Effector memory CD8-positive, alpha-beta T cell (primary cell): ENCODE measurements at regions not wholly inside any gene's neighbourhood (a gene's known extent, or its start where the extent isn't known, plus 50 kb on each side); places are given as distances from the start of the nearest gene placed in this dataset.

Source experiments
- ATAC-seq: fragments of 150-1000 bp; cut with Tn5 transposase; replicated peaks from 2 replicates; pipeline ENCODE4 v1.10.0; 2021; ENCODE audit warnings: mild to moderate bottlenecking, moderate library complexity
- DNase-seq, 3 experiments: peaks; one replicate each; pipeline ENCODE4 v3.0.0; 2021
- H3K27ac Mint-ChIP-seq, 2 donors: one replicate each; pipeline ENCODE4 v1.8.0; 2022; ENCODE audit warnings: mild to moderate bottlenecking in 2 of 2, mixed read lengths in 2 of 2, moderate library complexity in 2 of 2
- H3K27me3 Mint-ChIP-seq, 2 donors: one replicate each; pipeline ENCODE4 v1.8.0; 2022; ENCODE audit warnings: mixed read lengths in 2 of 2
- H3K36me3 Mint-ChIP-seq: one replicate; pipeline ENCODE4 v1.8.0; 2022; ENCODE audit warnings: mild to moderate bottlenecking, moderate library complexity, mixed read lengths; ENCODE audit not compliant: insufficient read depth
- H3K4me1 Mint-ChIP-seq, 2 donors: one replicate each; pipeline ENCODE4 v1.8.0; 2022; ENCODE audit warnings: low read depth in 2 of 2, mixed read lengths in 2 of 2
- H3K4me3 Mint-ChIP-seq, 2 donors: one replicate each; pipeline ENCODE4 v1.8.0; 2022; ENCODE audit warnings: mild to moderate bottlenecking in 2 of 2, mixed read lengths in 2 of 2, moderate library complexity in 2 of 2
- H3K9me3 Mint-ChIP-seq, 2 donors: one replicate each; pipeline ENCODE4 v1.8.0; 2022; ENCODE audit warnings: mixed read lengths in 2 of 2

DNA sequence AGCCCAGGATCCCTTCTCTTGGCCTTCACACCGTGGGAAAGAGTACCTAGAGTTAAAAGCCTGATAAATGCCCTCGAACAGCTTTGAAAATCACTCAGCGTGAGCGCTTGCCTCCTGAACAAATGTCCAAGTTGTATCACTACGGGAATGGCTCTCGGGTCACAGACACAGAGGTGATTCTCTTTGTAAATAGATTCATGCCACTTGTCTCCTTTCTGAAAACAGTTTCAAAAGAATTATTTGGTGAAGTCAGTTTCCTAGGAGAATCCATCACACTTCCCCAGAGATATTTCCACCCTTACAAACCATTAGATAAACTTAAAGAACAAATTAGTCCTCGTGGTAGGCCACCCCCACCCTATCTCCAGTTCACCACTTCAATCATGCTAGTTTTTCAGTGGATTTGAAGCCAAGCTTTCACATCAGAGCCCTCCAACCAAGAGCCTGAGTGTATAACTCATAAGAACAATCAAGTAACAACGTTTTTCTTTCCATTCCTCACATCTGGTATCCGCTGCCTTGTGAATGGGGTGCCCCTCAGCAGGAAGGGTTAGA, 132.9 kb downstream of the SLC30A10 start:
- H3K9me3 Mint-ChIP-seq: peaks cover 0 to 6% of the 10 kb centered on the region in 2 donors
- H3K4me1 Mint-ChIP-seq: no peaks in the 10 kb centered on the region
- no peak overlapping the region for H3K27ac Mint-ChIP-seq
- ATAC-seq (no peak), DNase-seq (no peak)
- no peak overlapping the region for H3K4me3 Mint-ChIP-seq
- peaks cover 3% of the 10 kb centered on the region for H3K36me3 Mint-ChIP-seq
- peaks cover 6 to 17% of the 10 kb centered on the region in 2 donors for H3K27me3 Mint-ChIP-seq

DNA sequence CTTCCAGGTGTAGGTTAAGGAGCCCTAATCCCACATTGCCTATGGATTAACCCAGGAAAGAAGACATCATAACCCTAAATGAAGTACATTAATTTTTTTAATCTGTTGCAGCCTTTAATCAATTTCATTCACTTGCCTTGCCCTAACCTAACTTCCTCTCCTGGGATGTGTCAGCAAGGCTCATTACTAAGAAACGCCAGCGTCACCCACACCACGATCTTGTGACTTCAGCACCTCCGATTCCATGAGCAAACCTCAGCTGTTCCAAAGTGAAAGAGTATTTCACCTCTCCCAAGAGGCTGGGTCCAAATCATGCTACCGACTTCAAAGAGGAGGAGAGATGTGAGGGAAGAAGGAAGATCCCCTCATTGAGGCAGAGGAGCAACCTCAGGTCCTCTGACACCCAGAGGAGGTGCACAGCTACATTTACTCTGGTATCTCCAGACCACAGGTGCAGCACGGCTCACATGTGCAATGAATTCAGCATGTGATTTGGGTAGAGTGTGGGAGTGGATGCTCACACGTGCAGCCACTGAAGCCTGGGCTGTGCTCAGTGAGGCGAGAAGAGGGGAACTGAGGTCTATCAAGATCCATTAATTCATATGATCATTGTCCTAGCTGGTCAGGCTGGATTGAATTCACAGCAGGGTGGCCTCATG, 134.1 kb downstream of the SLC30A10 start:
- Mint-ChIP-seq H3K36me3 (peaks cover 3% of the 10 kb centered on the region), H3K4me1 (no peaks in the 10 kb centered on the region)

DNA sequence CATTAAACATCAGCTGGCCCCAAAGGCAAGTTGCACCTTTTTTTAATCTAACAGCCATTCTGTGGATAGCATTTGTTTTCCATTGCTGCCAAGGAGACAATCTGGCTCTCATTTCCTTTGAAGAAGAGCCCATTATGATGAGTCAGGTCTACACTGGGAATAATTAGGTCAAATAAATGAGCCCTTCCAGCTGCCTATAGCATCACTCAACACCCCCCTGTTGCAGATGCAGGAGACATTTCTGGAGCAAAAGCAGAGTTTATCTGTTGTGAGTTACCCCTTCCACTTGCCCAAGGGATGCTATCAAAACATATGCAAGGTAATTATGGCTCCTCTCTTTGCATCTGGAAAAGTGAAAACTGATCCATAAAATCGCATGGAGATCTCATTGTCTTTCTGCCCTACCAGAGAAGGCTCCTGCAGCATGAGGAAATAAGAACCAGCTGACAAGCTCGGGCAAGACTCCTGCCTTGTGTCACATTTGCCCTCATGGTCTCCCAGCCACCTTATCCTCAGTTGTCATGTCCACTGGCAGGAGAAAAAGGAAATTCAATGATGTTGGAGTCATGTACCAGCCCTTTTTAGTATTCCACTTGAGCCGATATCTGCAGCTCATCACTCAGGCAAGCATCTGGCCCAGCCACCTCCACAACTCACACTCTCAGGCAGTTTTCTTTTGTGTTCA, 135.9 kb downstream of the SLC30A10 start:
- Mint-ChIP-seq H3K9me3 (peaks cover 2 to 6% of the 10 kb centered on the region in 2 donors), H3K27ac (no peak overlapping the region), H3K36me3 (no peaks in the 10 kb centered on the region), H3K4me1 (no peaks in the 10 kb centered on the region), H3K4me3 (no peak overlapping the region), H3K27me3 (peaks cover 6 to 17% of the 10 kb centered on the region in 2 donors)
- DNase-seq (no peak), ATAC-seq (no peak)

More for the DNA sequence above, 134.1 kb downstream of the SLC30A10 start:
- no peak overlapping the region for H3K4me3 Mint-ChIP-seq
- H3K9me3 Mint-ChIP-seq: peaks cover 0 to 6% of the 10 kb centered on the region in 2 donors
- ATAC-seq (no peak), DNase-seq (no peak)
- peaks cover 6 to 17% of the 10 kb centered on the region in 2 donors for H3K27me3 Mint-ChIP-seq
- no peak overlapping the region for H3K27ac Mint-ChIP-seq

DNA sequence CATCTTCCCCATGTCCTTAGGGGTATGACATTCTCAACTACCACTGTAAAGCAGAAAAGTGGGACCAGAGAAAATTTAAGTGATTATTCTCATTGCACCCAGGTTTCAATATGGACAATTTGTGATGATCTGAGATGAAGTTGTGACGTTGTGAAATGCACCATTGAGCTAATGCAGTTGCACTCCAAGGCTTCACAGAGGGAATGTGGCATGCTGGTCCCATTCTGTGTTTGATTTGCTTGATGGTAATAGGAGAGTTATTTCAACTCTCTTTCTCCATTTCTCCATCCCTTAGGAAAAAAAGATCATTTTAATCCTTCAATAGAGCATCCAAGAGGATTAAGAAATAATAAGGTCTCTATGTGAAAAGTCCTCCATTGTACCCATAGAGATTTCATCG, 136.6 kb downstream of the SLC30A10 start:
- DNase-seq: no peak
- no peaks in the 10 kb centered on the region for H3K36me3 Mint-ChIP-seq
- H3K4me1 Mint-ChIP-seq: no peaks in the 10 kb centered on the region
- H3K27ac Mint-ChIP-seq: no peak overlapping the region
- ATAC-seq: no peak
- H3K9me3 Mint-ChIP-seq: peaks cover 2 to 6% of the 10 kb centered on the region in 2 donors
- peaks cover 6 to 17% of the 10 kb centered on the region in 2 donors for H3K27me3 Mint-ChIP-seq
- H3K4me3 Mint-ChIP-seq: no peak overlapping the region

DNA sequence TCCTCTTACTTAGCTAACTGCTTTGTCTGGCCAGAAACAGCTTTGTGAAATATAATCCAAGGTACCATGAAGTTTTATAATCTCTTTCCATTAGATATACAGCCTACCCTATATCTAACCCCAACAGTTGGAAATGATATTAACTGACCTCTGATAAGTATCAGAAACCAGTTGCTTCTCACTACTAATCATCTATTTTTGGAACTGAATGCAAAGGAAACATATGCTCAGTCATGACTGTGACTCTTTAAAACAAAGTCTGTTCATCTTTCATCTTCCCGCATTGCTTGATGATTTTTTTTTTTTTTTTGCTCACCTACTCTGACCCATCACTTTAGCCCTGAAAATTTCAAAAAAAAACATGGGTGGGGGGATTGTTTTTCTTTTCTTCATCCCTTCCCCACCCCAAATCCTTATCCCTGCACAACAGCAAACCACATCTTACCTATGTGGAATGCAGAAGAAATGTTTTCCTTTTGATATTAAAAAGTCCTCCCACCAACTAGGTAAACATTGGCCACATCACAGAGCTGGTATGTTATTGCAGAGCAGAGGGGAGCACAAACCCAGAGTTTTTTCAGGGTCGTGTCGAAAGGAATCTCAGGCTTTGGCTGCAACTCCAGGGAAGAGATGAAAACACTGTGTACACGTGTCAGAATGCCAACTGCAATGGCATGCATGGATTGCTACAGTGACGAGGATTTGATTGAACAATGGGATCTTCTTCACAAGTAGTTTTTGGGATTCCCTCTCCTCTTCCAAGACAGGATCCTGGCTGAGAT, 137.3 kb downstream of the SLC30A10 start:
- Mint-ChIP-seq H3K27me3 (peaks cover 6 to 17% of the 10 kb centered on the region in 2 donors), H3K36me3 (no peaks in the 10 kb centered on the region), H3K9me3 (peaks cover 3 to 6% of the 10 kb centered on the region in 2 donors), H3K4me3 (no peak overlapping the region), H3K4me1 (no peaks in the 10 kb centered on the region), H3K27ac (no peak overlapping the region)
- ATAC-seq (no peak), DNase-seq (no peak)

DNA sequence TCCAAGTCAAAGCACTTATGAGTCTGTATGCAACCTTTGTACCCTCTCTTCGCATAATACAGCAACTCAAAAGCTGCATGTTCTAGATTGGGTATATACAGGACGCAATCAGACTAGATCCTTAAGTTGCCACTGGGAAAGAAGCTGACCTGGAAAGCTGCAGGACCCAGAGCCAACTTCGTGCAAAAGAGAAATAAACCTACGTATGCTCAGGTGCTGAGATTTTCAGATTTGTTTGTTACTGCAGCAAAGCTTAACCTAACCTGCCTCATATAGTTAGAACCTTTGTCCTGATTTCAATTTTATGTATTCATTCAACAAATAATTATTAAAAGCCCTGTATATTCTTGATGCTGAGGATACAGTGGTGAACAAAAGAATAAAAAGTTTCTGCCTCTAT, 139.7 kb downstream of the SLC30A10 start:
- H3K4me1 Mint-ChIP-seq: no peaks in the 10 kb centered on the region
- H3K27ac Mint-ChIP-seq: no peak overlapping the region
- peaks cover 8 to 10% of the 10 kb centered on the region in 2 donors for H3K9me3 Mint-ChIP-seq
- H3K36me3 Mint-ChIP-seq: no peaks in the 10 kb centered on the region
- no peak for ATAC-seq
- H3K27me3 Mint-ChIP-seq: peaks cover 0 to 8% of the 10 kb centered on the region in 2 donors
- no peak for DNase-seq
- H3K4me3 Mint-ChIP-seq: no peak overlapping the region

DNA sequence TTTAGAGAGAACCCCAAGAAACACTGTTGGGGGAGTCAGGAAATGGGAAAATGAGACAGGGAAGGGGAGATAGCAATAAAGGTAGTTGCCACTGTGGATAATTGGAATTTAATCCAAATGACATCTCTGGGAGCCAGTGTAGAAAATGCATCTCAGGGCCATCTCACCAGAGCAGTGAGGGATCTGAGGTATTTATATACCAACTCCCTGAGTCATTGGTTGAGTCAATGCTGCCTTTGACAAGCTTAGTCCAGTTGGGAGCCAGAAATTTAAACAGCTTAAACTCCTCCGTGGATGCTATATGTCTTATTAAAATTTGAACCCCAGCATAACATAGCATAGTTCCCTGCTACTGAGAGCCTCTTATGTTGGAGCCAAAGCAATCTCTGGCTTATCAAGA, 140.3 kb downstream of the SLC30A10 start:
- ATAC-seq: no peak
- no peak for DNase-seq
- Mint-ChIP-seq H3K27me3 (peaks cover 0 to 7% of the 10 kb centered on the region in 2 donors), H3K9me3 (peaks cover 10 to 14% of the 10 kb centered on the region in 2 donors), H3K4me3 (no peak overlapping the region), H3K4me1 (no peaks in the 10 kb centered on the region), H3K36me3 (no peaks in the 10 kb centered on the region), H3K27ac (peak overlapping the region in 1 of 2 donors; percentile 26)

DNA sequence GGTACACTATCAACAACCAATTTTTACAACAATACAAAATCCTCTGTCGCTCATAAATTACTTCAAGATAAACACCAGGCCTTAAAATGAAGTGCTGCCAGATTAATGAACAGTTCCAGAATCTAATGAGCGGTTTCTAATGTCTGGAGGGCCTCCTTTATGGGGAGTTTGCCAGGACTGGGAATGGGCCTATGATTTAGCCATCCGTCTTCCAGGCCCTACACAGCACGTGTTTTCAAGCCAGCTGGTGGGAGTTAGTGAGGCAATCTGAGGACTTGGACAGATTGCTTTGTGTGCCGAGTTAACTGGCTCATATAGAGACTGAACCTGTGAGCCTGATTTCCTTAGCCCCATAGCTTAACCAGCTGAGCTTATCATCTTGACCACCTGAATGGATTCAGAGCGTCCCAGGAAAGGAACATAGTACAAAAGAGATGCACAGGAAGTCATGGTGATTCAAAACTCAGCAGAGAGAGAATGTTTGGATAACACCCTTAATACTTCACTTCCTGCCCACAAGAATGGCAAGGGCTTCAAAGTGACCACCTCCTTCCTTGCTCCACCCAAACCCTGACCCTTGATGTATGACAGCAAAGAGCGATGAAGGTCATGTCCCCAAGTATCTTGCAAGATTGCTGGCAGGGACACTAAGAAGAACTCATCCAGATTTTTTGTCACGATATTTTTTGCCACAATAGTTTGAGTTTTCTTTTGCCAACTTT, 143.5 kb downstream of the SLC30A10 start:
- DNase-seq (no peak), ATAC-seq (no peak)
- H3K4me3 Mint-ChIP-seq: no peak overlapping the region
- no peak overlapping the region for H3K27ac Mint-ChIP-seq
- H3K4me1 Mint-ChIP-seq: no peaks in the 10 kb centered on the region
- H3K9me3 Mint-ChIP-seq: peaks cover 8 to 10% of the 10 kb centered on the region in 2 donors
- no peaks in the 10 kb centered on the region for H3K27me3 Mint-ChIP-seq
- no peaks in the 10 kb centered on the region for H3K36me3 Mint-ChIP-seq

DNA sequence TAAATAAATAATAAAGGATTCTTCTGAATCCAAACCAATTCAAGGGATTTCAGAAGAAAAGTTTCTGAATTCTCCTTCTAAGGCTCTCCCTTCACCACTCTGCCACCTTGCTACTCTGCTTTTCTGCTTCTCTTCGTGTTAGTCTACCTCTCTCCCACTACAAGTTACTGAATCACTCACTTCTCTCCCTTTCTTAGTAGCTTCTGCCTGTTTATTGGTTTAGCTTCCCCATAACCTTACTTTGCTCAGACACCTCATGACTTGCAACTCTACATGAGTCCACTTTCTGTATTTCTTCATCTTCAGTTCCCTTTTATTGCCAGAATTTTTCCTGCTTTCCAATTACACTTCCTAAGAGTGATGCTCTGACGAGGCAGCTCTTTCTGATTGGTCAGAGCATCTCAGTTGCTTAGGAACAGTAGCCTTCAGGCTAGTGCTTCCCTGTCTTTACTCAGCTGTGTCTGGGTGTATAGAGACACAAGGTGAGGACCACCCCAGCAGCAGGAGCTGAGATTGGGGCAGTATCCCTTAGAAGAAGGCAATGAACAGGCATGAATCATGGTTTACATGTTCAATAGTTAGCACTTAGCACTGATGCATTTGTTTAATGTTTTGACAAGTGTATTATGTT, 144.6 kb downstream of the SLC30A10 start:
- Mint-ChIP-seq H3K4me3 (no peak overlapping the region), H3K9me3 (peaks cover 8 to 10% of the 10 kb centered on the region in 2 donors), H3K4me1 (no peaks in the 10 kb centered on the region), H3K36me3 (no peaks in the 10 kb centered on the region), H3K27me3 (no peaks in the 10 kb centered on the region), H3K27ac (no peak overlapping the region)
- ATAC-seq (no peak), DNase-seq (no peak)

DNA sequence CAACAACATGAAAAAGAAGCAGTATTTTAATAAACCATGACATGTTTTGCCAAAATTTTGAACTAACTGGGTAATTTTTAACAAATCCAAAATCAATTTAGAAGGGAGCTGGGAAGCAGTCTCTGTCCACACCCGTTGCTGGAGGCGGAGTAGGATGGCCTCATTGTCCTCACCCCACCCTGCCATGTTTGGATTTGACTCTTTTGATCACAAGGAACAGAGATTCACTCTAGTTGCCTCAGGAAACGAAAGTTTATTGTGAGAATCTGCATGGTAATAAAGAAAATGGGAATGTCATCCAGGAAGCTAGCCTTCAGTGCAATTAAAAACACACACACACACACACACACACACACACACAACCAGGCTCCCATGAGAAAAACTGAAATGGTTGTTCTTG, 145.4 kb downstream of the SLC30A10 start:
- no peak for DNase-seq

DNA sequence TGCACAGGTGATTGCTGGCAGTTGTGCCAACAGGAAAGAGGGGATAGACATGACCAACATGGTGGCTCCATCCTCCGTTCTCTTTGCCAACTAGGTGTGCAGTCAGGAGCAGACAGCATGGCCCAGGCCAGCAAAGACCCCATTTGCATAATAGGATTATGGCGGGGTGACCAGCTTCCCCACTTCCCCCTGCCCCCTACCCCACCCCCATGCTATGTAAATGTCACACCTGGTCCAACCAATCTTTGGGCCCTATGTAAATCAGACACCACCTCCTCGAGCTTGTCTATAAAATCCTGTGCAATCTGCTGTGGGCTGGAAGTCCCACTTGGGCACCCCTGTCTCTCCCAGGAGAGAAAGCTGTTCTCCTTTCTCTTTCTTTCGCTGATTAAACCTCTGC, 146.0 kb downstream of the SLC30A10 start:
- H3K27me3 Mint-ChIP-seq: no peaks in the 10 kb centered on the region
- ATAC-seq (no peak), DNase-seq (no peak)
- no peak overlapping the region for H3K4me3 Mint-ChIP-seq
- peaks cover 8 to 9% of the 10 kb centered on the region in 2 donors for H3K9me3 Mint-ChIP-seq
- H3K27ac Mint-ChIP-seq: no peak overlapping the region
- H3K4me1 Mint-ChIP-seq: no peaks in the 10 kb centered on the region
- H3K36me3 Mint-ChIP-seq: no peaks in the 10 kb centered on the region

More for the DNA sequence above, 145.4 kb downstream of the SLC30A10 start:
- Mint-ChIP-seq H3K27ac (no peak overlapping the region), H3K9me3 (peaks cover 8 to 10% of the 10 kb centered on the region in 2 donors), H3K4me3 (no peak overlapping the region), H3K36me3 (no peaks in the 10 kb centered on the region), H3K27me3 (no peaks in the 10 kb centered on the region), H3K4me1 (no peaks in the 10 kb centered on the region)
- ATAC-seq: no peak

DNA sequence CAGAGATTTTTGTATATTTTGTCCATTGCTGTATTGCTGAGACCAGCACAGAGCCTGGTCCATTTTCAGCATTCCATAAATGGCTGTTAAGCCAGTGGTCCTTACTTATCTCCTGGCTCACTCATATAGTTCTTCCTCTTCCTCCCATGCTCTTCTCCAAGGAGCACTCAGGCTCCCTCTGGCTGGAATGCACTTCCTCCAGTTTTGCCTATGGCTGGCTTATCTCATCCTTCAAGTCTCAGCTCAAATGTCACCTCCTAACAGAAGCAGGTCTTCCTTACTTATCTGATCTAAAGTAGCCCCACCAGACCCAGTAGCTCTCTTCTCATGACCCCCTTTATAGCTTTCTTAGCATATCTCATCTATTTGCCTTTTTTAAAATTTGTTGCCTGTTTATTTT, 146.9 kb downstream of the SLC30A10 start:
- H3K9me3 Mint-ChIP-seq: peaks cover 8 to 9% of the 10 kb centered on the region in 2 donors
- DNase-seq: no peak
- no peaks in the 10 kb centered on the region for H3K36me3 Mint-ChIP-seq
- H3K27me3 Mint-ChIP-seq: no peaks in the 10 kb centered on the region
- H3K4me3 Mint-ChIP-seq: no peak overlapping the region
- no peak for ATAC-seq
- no peaks in the 10 kb centered on the region for H3K4me1 Mint-ChIP-seq
- H3K27ac Mint-ChIP-seq: no peak overlapping the region
